MM.1S (cell line): ENCODE measurements at regions not wholly inside any gene's neighbourhood (a gene's known extent, or its start where the extent isn't known, plus 50 kb on each side); places are given as distances from the start of the nearest gene placed in this dataset.

Experiments
- DNase-seq: peaks from one replicate; pipeline ENCODE4 v3.0.0-alpha.2; 2015
- H2AFZ ChIP-seq: fragments of 300-600 bp; sonication (generic); 2 replicates; pipeline ENCODE4 v1.6.0; 2016; ENCODE audit warnings: antibody characterized with exemption, low read length
- H3F3A ChIP-seq: fragments of 300-600 bp; sonication (generic); 2 replicates; pipeline ENCODE4 v1.6.1; 2016; ENCODE audit warnings: mild to moderate bottlenecking, antibody characterized with exemption, low read length, moderate library complexity, mixed read lengths; ENCODE audit not compliant: insufficient read depth
- H3K27ac ChIP-seq: fragments of 300-600 bp; sonication (generic); 2 replicates; pipeline ENCODE4 v1.5.1; 2016; ENCODE audit warnings: mild to moderate bottlenecking, low read length
- H3K27me3 ChIP-seq: fragments of 300-600 bp; sonication (generic); replicated peaks from 2 replicates; pipeline ENCODE4 v1.6.0; 2016; ENCODE audit warnings: low read length; ENCODE audit not compliant: insufficient read depth
- H3K36me3 ChIP-seq: fragments of 300-600 bp; sonication (generic); replicated peaks from 2 replicates; pipeline ENCODE4 v1.6.1; 2016; ENCODE audit warnings: mild to moderate bottlenecking, low read length, mixed read lengths; ENCODE audit not compliant: insufficient read depth
- H3K4me1 ChIP-seq: fragments of 300-600 bp; sonication (generic); 2 replicates; pipeline ENCODE4 v1.6.1; 2016; ENCODE audit warnings: low read length, mixed read lengths
- H3K4me2 ChIP-seq: fragments of 300-600 bp; sonication (generic); 2 replicates; pipeline ENCODE4 v1.6.0; 2016; ENCODE audit warnings: low read depth, low read length
- H3K4me3 ChIP-seq: fragments of 300-600 bp; sonication (generic); 2 replicates; pipeline ENCODE4 v1.5.1; 2016; ENCODE audit warnings: low read length, mixed read lengths
- H3K79me2 ChIP-seq: fragments of 300-600 bp; sonication (generic); 2 replicates; pipeline ENCODE4 v1.6.1; 2016; ENCODE audit warnings: mixed run types, low read length, mixed read lengths
- H3K9ac ChIP-seq: fragments of 300-600 bp; sonication (generic); 2 replicates; pipeline ENCODE4 v1.6.1; 2016; ENCODE audit warnings: low read length, mixed read lengths
- H3K9me2 ChIP-seq: fragments of 300-600 bp; sonication (generic); replicated peaks from 2 replicates; pipeline ENCODE4 v1.6.1; 2016; ENCODE audit warnings: mild to moderate bottlenecking, low read length, mixed read lengths; ENCODE audit not compliant: insufficient read depth
- H3K9me3 ChIP-seq: fragments of 300-600 bp; sonication (generic); replicated peaks from 2 replicates; pipeline ENCODE4 v1.6.1; 2016; ENCODE audit warnings: mild to moderate bottlenecking, low read length, mixed read lengths; ENCODE audit not compliant: insufficient read depth
- H4K20me1 ChIP-seq: fragments of 300-600 bp; sonication (generic); 2 replicates; pipeline ENCODE4 v1.6.1; 2016; ENCODE audit warnings: mild to moderate bottlenecking, low read length, moderate library complexity, mixed read lengths; ENCODE audit not compliant: insufficient read depth
- CTCF ChIP-seq: fragments of 300-600 bp; sonication (generic); IDR thresholded peaks from 2 replicates; pipeline ENCODE4 v1.5.1; 2016; ENCODE audit warnings: antibody characterized with exemption, low read length, mixed read lengths
- EZH2 ChIP-seq: fragments of 300-600 bp; sonication (generic); optimal IDR thresholded peaks from 2 replicates; pipeline ENCODE3; 2017; ENCODE audit warnings: low read depth, mild to moderate bottlenecking, antibody characterized with exemption, low read length, mixed read lengths
- EZH2phosphoT487 ChIP-seq: fragments of 300-600 bp; sonication (generic); IDR thresholded peaks from 2 replicates; pipeline ENCODE4 v1.6.1; 2018; ENCODE audit warnings: antibody characterized with exemption, low read length

DNA sequence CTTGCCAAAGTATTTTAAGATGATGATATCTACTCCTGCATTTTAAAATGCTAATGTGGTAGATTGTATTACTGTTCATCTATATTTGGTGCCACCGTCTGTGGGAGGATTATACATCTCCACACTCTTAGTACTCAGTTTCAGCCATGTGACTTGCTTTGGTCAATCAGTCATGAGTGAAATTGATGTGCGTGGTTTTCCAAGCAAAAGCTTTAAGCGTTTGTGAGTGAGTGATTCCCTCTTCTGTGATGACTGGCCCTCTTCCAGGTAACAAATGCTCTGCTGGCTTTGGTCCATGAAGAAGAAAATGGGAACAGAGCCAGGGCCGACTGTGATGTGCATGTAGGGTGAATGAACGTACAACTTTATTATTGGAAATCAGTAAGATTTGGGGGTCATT lies 330.4 kb downstream of the LPIN1 start:
- Histone ChIP-seq H3K36me3 (no peaks in the 10 kb centered on the region), H3K9ac (no peak overlapping the region), H3K27ac (no peak overlapping the region), H3K79me2 (no peaks in the 10 kb centered on the region), H3K4me1 (no peaks in the 10 kb centered on the region), H3K9me2 (no peaks in the 10 kb centered on the region), H3K9me3 (no peaks in the 10 kb centered on the region), H3F3A (no peaks in the 10 kb centered on the region), H3K4me2 (no peak overlapping the region), H3K4me3 (no peak overlapping the region), H4K20me1 (no peaks in the 10 kb centered on the region), H2AFZ (no peak overlapping the region), H3K27me3 (no peaks in the 10 kb centered on the region)
- DNase-seq, result no peak
- no peak for TF ChIP-seq CTCF
- no peak for TF ChIP-seq EZH2phosphoT487
- TF ChIP-seq EZH2, result no peak

GRCh38 chr2:12080360-12080759 lies 333.9 kb downstream of the LPIN1 start:
- no peak for DNase-seq
- TF ChIP-seq CTCF (no peak), EZH2 (no peak), EZH2phosphoT487 (no peak)

GRCh38 chr2:12081481-12082210 lies 335.2 kb downstream of the LPIN1 start:
- Histone ChIP-seq H3K9me3 (no peaks in the 10 kb centered on the region), H3K4me3 (no peak overlapping the region), H3K9me2 (no peaks in the 10 kb centered on the region), H3K79me2 (no peaks in the 10 kb centered on the region), H3K27me3 (no peaks in the 10 kb centered on the region), H3F3A (no peaks in the 10 kb centered on the region), H4K20me1 (no peaks in the 10 kb centered on the region), H3K27ac (no peak overlapping the region), H3K9ac (no peak overlapping the region), H3K4me2 (no peak overlapping the region), H3K4me1 (no peaks in the 10 kb centered on the region), H2AFZ (no peak overlapping the region), H3K36me3 (no peaks in the 10 kb centered on the region)
- no peak for TF ChIP-seq EZH2
- no peak for TF ChIP-seq EZH2phosphoT487
- TF ChIP-seq CTCF, result no peak
- DNase-seq, result no peak

More at GRCh38 chr2:12080360-12080759, 333.9 kb downstream of the LPIN1 start:
- no peaks in the 10 kb centered on the region for H3K9me2 ChIP-seq
- no peaks in the 10 kb centered on the region for H3K27me3 ChIP-seq
- H2AFZ ChIP-seq, result no peak overlapping the region
- no peak overlapping the region for H3K27ac ChIP-seq
- H3K4me1 ChIP-seq, result no peaks in the 10 kb centered on the region
- H4K20me1 ChIP-seq, result no peaks in the 10 kb centered on the region
- H3K79me2 ChIP-seq, result no peaks in the 10 kb centered on the region
- H3K36me3 ChIP-seq, result no peaks in the 10 kb centered on the region
- H3F3A ChIP-seq, result no peaks in the 10 kb centered on the region
- H3K9ac ChIP-seq, result no peak overlapping the region
- no peak overlapping the region for H3K4me2 ChIP-seq
- no peak overlapping the region for H3K4me3 ChIP-seq
- H3K9me3 ChIP-seq, result no peaks in the 10 kb centered on the region
